Trophoblast cell (in vitro differentiated cells and primary cell): ENCODE measurements at regions not wholly inside any gene's neighbourhood (a gene's known extent, or its start where the extent isn't known, plus 50 kb on each side); places are given as distances from the start of the nearest gene placed in this dataset.

Experiments
- DNase-seq, 2 donors: peaks; one replicate each; pipeline ENCODE4 v3.0.0-alpha.2; 2016
- H2AFZ ChIP-seq: 2 replicates; pipeline ENCODE4 v1.6.1; 2013; ENCODE audit warnings: low read length, moderate library complexity, mild to moderate bottlenecking; ENCODE audit not compliant: insufficient read depth, poor library complexity
- H2AK5ac ChIP-seq: 2 replicates; pipeline ENCODE4 v1.6.1; 2013; ENCODE audit warnings: mild to moderate bottlenecking, low read length
- H2BK120ac ChIP-seq: 2 replicates; pipeline ENCODE4 v1.6.1; 2013; ENCODE audit warnings: low read length, mild to moderate bottlenecking, moderate library complexity; ENCODE audit not compliant: insufficient read depth, poor library complexity
- H2BK12ac ChIP-seq: 2 replicates; pipeline ENCODE4 v1.6.1; 2013; ENCODE audit warnings: mild to moderate bottlenecking, low read length, moderate library complexity
- H2BK5ac ChIP-seq: 2 replicates; pipeline ENCODE4 v1.6.1; 2013; ENCODE audit warnings: low read length, low read depth, moderate library complexity, mild to moderate bottlenecking; ENCODE audit not compliant: poor library complexity
- H3K14ac ChIP-seq: 2 replicates; pipeline ENCODE4 v1.6.1; 2013; ENCODE audit warnings: mild to moderate bottlenecking, low read length
- H3K18ac ChIP-seq: 2 replicates; pipeline ENCODE4 v1.6.1; 2013; ENCODE audit warnings: mild to moderate bottlenecking, low read length
- H3K23ac ChIP-seq: 2 replicates; pipeline ENCODE4 v1.6.1; 2013; ENCODE audit warnings: low read length
- H3K27ac ChIP-seq: 2 replicates; pipeline ENCODE4 v1.5.1; 2013; ENCODE audit warnings: low read depth, mild to moderate bottlenecking, inconsistent platforms, low read length, moderate library complexity
- H3K27me3 ChIP-seq: 2 replicates; pipeline ENCODE4 v1.6.1; 2013; ENCODE audit warnings: inconsistent platforms, mild to moderate bottlenecking, low read length, moderate library complexity; ENCODE audit not compliant: insufficient read depth
- H3K36me3 ChIP-seq, 2 experiments: 1 replicate in 1 of 2; 2 replicates in 1 of 2; pipeline ENCODE4 v1.6.1; 2013; ENCODE audit warnings: low read length in 2 of 2, mild to moderate bottlenecking in 2 of 2, moderate library complexity in 1 of 2; ENCODE audit not compliant: insufficient read depth in 2 of 2, control insufficient read depth in 1 of 2
- H3K4ac ChIP-seq: 2 replicates; pipeline ENCODE4 v1.6.1; 2013; ENCODE audit warnings: low read depth, mild to moderate bottlenecking, low read length, moderate library complexity
- H3K4me1 ChIP-seq, 2 experiments: 1 replicate in 1 of 2; 2 replicates in 1 of 2; pipeline ENCODE4 v1.6.1; 2013; ENCODE audit warnings: low read length in 2 of 2, mild to moderate bottlenecking in 2 of 2, moderate library complexity in 1 of 2; ENCODE audit not compliant: insufficient read depth in 2 of 2, control insufficient read depth in 1 of 2
- H3K4me2 ChIP-seq: 2 replicates; pipeline ENCODE4 v1.6.1; 2013; ENCODE audit warnings: inconsistent platforms, mild to moderate bottlenecking, low read length, moderate library complexity
- H3K4me3 ChIP-seq: 2 replicates; pipeline ENCODE4 v1.5.1; 2013; ENCODE audit warnings: mild to moderate bottlenecking, low read depth, low read length, inconsistent platforms
- H3K79me1 ChIP-seq: one replicate; pipeline ENCODE4 v1.6.1; 2013; ENCODE audit warnings: low read length
- H3K79me2 ChIP-seq: 2 replicates; pipeline ENCODE4 v1.6.1; 2013; ENCODE audit warnings: low read length, mild to moderate bottlenecking; ENCODE audit not compliant: control insufficient read depth, insufficient read depth, poor library complexity
- H3K9ac ChIP-seq: 2 replicates; pipeline ENCODE4 v1.6.1; 2013; ENCODE audit warnings: mild to moderate bottlenecking, low read length
- H3K9me3 ChIP-seq: 2 replicates; pipeline ENCODE4 v1.6.1; 2013; ENCODE audit warnings: low read depth, mild to moderate bottlenecking, control low read depth, inconsistent platforms, low read length; ENCODE audit not compliant: insufficient read depth
- H4K12ac ChIP-seq: 2 replicates; pipeline ENCODE4 v1.6.1; 2013; ENCODE audit warnings: low read depth, mild to moderate bottlenecking, low read length, moderate library complexity
- H4K8ac ChIP-seq: 2 replicates; pipeline ENCODE4 v1.6.1; 2013; ENCODE audit warnings: low read depth, mild to moderate bottlenecking, low read length, moderate library complexity
- H4K91ac ChIP-seq: one replicate; pipeline ENCODE4 v1.6.1; 2013; ENCODE audit warnings: low read depth, mild to moderate bottlenecking, low read length, moderate library complexity
- WGBS: extraction: QIAGEN DNeasy Blood & Tissue Kit; methylation state at CpG from one replicate; pipeline ENCODE4 v1.1.7; 2013; ENCODE audit warnings: missing lambda C conversion rate; ENCODE audit not compliant: insufficient read length, insufficient coverage; ENCODE audit errors: extremely low coverage; 5-methylcytosine and 5-hydroxymethylcytosine counted together

DNA sequence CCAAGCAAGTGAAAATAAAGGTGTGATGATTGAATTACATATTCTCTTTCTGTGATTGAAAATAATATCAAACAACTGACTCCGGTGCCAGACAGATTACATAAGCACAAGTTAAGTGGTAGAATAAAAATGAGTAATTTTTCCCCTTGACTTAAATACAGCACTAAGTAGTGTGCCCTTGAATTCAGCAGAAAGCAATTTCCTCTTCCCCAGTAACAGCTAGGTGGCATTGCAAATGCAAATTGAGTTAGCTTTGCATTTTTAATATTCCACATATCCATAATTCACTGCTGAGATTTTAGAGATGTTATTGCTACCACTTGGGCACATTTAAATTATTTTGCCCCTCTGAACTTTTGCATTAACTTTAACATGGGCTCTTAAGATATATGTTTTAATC is 89.8 kb upstream of the NPVF start:
- DNase-seq: no peak
- Histone ChIP-seq H3K27ac (no peak overlapping the region), H3K4me3 (no peak overlapping the region), H2BK12ac (no peak overlapping the region), H2BK5ac (no peak overlapping the region), H3K79me2 (no peaks in the 10 kb centered on the region), H4K12ac (no peak overlapping the region), H3K9me3 (no peaks in the 10 kb centered on the region), H3K23ac (no peak overlapping the region), H3K18ac (no peak overlapping the region), H3K79me1 (no peaks in the 10 kb centered on the region), H2BK120ac (no peak overlapping the region), H3K4ac (no peak overlapping the region), H3K4me1 (peaks cover 0 to 2% of the 10 kb centered on the region in 2 experiments), H3K27me3 (no peaks in the 10 kb centered on the region), H3K4me2 (no peak overlapping the region), H3K36me3 (no peaks in the 10 kb centered on the region), H3K9ac (no peak overlapping the region), H4K8ac (no peak overlapping the region), H4K91ac (no peak overlapping the region), H2AFZ (no peak overlapping the region), H3K14ac (no peak overlapping the region), H2AK5ac (no peak overlapping the region)
- WGBS: no CpG with 5 or more reads among the region's 1 CpG

DNA sequence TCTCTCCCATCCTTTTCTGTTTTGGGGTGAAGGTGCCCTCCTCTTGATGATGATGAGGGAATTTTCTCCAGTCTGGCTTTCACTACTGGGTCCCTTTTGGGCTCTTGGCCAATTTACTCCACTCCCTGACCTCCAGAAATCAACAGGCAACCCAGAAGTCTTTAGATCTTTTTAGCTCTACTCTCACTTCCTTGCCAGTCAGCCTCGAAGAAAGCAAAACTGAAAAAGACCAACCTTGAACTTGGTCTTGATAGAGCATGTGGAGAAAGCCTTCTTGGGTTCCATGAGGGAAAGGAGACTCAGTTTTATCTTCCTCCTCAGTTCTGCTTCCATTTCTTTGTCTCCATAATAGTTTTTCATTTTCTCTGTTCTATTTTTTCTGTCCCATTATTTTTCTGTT is 91.4 kb upstream of the NPVF start:
- WGBS: no CpG with 5 or more reads among the region's 1 CpG
- Histone ChIP-seq H4K91ac (no peak overlapping the region), H3K79me1 (no peaks in the 10 kb centered on the region), H2AFZ (no peak overlapping the region), H3K4ac (no peak overlapping the region), H2AK5ac (no peak overlapping the region), H3K4me3 (no peak overlapping the region), H3K23ac (no peak overlapping the region), H4K8ac (no peak overlapping the region), H4K12ac (no peak overlapping the region), H3K9ac (no peak overlapping the region), H3K27me3 (no peaks in the 10 kb centered on the region), H3K36me3 (no peaks in the 10 kb centered on the region), H3K18ac (no peak overlapping the region), H3K14ac (no peak overlapping the region), H3K4me2 (no peak overlapping the region), H3K27ac (no peak overlapping the region), H2BK120ac (no peak overlapping the region), H3K79me2 (no peaks in the 10 kb centered on the region), H3K4me1 (no peaks in the 10 kb centered on the region), H3K9me3 (no peaks in the 10 kb centered on the region), H2BK12ac (no peak overlapping the region), H2BK5ac (no peak overlapping the region)
- no peak for DNase-seq

DNA sequence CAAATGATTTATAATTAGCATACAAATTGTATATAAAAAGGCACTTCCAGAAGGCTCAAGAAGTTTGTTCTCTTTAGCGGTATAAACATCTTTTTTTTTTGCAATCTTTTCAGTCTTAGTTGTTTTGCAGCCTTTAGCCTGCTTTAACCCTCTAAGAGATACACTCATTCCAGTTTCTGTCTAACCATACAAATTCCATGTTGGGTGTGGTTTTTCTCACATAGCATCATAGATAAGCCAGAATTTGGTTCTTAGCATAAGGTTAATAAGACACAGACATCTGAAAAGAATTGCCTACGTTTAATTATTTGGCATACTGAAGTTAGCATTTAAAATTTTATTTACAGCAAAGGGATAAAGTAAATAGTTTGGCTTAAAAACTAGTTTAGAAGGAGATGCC is 92.5 kb upstream of the NPVF start:
- WGBS: no CpG with 5 or more reads among the region's 2 CpGs
- Histone ChIP-seq H2BK120ac (no peak overlapping the region), H3K27ac (no peak overlapping the region)

DNA sequence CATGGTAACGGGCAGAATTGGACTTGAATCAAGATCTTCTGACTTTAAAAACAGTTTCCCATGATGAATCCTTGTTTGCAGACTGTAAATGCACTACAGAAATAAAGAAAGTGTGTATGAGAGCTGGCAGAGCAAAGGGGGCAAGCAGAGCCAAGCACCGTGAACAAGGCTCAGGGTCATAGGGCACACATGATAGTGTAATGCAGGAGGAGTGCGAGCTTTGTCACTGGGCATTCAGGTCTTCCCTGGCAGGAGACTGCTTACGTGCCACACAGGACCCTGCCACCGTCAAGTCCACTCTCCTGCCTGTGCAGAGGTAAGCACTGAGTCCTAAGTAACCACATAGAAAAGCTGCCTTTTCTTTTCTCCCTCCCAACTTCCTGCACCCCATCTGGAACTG is 93.1 kb upstream of the NPVF start:
- Histone ChIP-seq H3K9me3 (no peaks in the 10 kb centered on the region), H2BK12ac (no peak overlapping the region), H3K79me2 (no peaks in the 10 kb centered on the region), H3K36me3 (no peaks in the 10 kb centered on the region), H3K4ac (no peak overlapping the region), H3K27ac (no peak overlapping the region), H3K23ac (no peak overlapping the region), H3K79me1 (no peaks in the 10 kb centered on the region), H4K91ac (no peak overlapping the region), H3K14ac (no peak overlapping the region), H3K4me3 (no peak overlapping the region), H3K18ac (no peak overlapping the region), H3K9ac (no peak overlapping the region), H4K8ac (no peak overlapping the region), H2BK120ac (no peak overlapping the region), H3K4me1 (no peaks in the 10 kb centered on the region), H3K4me2 (no peak overlapping the region), H4K12ac (no peak overlapping the region), H3K27me3 (no peaks in the 10 kb centered on the region), H2AK5ac (no peak overlapping the region), H2AFZ (no peak overlapping the region), H2BK5ac (no peak overlapping the region)
- WGBS: no CpG with 5 or more reads among the region's 5 CpGs
- DNase-seq: no peak

More for the DNA sequence above, 92.5 kb upstream of the NPVF start:
- Histone ChIP-seq H3K27me3 (no peaks in the 10 kb centered on the region), H3K14ac (no peak overlapping the region), H4K12ac (no peak overlapping the region), H2AFZ (no peak overlapping the region), H3K9ac (no peak overlapping the region), H3K79me2 (no peaks in the 10 kb centered on the region), H3K4me1 (no peaks in the 10 kb centered on the region), H3K4ac (no peak overlapping the region), H3K18ac (no peak overlapping the region), H3K36me3 (no peaks in the 10 kb centered on the region), H2BK5ac (no peak overlapping the region), H2AK5ac (no peak overlapping the region), H4K8ac (no peak overlapping the region), H3K9me3 (no peaks in the 10 kb centered on the region), H4K91ac (no peak overlapping the region), H3K79me1 (no peaks in the 10 kb centered on the region), H3K23ac (no peak overlapping the region), H2BK12ac (no peak overlapping the region), H3K4me2 (no peak overlapping the region), H3K4me3 (no peak overlapping the region)
- no peak for DNase-seq
